ENCODE measurements at regions not wholly inside any gene's neighbourhood (a gene's known extent, or its start where the extent isn't known, plus 50 kb on each side); places are given as distances from the start of the nearest gene placed in this dataset.

DNA sequence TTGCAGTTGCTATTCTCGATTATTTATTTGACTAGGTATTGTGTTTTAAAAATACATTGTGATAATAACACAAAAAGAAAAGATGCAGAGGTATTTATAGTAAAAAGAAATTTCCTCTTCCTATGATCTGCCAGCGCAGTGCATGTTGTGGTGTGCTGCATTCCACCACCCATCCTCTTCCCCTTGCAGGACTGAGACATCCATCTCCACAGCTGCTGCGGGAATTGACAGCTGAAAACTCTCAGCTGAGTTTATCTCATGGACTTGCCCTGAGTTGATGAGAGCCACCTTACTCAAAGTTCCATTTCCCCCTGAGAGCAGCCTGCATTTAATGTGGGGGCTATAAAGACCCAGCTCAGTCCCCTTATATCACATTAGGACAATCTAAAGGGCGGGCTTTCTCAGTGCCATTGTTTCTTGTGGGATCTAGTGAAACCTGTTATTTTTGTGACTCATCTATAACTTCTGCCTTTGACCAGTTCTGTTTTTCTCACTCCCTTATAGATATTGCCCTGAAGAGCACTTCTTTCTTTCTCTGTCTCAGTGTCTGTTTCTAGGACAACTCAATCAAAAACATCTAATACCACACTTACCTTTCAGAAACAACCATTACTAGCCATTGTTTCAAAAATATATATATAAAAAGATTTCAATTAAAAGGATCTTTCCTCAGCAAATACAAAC lies 698.5 kb downstream of the NR4A2 start:
- Mint-ChIP-seq H3K27ac (no peak overlapping the region), H3K4me1 (no peaks in the 10 kb centered on the region), H3K9me3 (no peaks in the 10 kb centered on the region), H3K4me3 (no peak overlapping the region), H3K36me3 (no peaks in the 10 kb centered on the region), H3K27me3 (ENCODE audit: low read depth) (no peaks in the 10 kb centered on the region)
- ChIA-PET CTCF (no interaction called here), POLR2A (no interaction called here)
- ATAC-seq (no peak), DNase-seq (ENCODE audit: low spot score) (no peak)
- TF ChIP-seq TCF7 (CRISPR knock-in tag; IDR thresholded peaks at IDR 0.05; ENCODE audit: low read depth) (no peak), MYBL2 (CRISPR knock-in tag; IDR thresholded peaks at IDR 0.05) (no peak), ESRRA (CRISPR knock-in tag; IDR thresholded peaks at IDR 0.05; ENCODE audit: borderline replicate concordance) (no peak)
- TF ChIP-seq, protein P1, sequence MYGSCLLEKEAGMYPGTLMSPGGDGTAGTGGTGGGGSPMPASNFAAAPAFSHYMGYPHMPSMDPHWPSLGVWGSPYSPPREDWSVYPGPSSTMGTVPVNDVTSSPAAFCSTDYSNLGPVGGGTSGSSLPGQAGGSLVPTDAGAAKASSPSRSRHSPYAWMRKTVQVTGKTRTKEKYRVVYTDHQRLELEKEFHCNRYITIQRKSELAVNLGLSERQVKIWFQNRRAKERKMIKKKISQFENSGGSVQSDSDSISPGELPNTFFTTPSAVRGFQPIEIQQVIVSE (CRISPR knock-in tag; IDR thresholded peaks at IDR 0.05; ENCODE audit: borderline replicate concordance) = no peak
- TF ChIP-seq, protein P2, sequence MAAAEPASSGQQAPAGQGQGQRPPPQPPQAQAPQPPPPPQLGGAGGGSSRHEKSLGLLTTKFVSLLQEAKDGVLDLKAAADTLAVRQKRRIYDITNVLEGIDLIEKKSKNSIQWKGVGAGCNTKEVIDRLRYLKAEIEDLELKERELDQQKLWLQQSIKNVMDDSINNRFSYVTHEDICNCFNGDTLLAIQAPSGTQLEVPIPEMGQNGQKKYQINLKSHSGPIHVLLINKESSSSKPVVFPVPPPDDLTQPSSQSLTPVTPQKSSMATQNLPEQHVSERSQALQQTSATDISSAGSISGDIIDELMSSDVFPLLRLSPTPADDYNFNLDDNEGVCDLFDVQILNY (CRISPR knock-in tag; IDR thresholded peaks at IDR 0.05) = no peak
- TF ChIP-seq, protein P3, sequence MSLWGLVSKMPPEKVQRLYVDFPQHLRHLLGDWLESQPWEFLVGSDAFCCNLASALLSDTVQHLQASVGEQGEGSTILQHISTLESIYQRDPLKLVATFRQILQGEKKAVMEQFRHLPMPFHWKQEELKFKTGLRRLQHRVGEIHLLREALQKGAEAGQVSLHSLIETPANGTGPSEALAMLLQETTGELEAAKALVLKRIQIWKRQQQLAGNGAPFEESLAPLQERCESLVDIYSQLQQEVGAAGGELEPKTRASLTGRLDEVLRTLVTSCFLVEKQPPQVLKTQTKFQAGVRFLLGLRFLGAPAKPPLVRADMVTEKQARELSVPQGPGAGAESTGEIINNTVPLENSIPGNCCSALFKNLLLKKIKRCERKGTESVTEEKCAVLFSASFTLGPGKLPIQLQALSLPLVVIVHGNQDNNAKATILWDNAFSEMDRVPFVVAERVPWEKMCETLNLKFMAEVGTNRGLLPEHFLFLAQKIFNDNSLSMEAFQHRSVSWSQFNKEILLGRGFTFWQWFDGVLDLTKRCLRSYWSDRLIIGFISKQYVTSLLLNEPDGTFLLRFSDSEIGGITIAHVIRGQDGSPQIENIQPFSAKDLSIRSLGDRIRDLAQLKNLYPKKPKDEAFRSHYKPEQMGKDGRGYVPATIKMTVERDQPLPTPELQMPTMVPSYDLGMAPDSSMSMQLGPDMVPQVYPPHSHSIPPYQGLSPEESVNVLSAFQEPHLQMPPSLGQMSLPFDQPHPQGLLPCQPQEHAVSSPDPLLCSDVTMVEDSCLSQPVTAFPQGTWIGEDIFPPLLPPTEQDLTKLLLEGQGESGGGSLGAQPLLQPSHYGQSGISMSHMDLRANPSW (CRISPR knock-in tag; conservative IDR thresholded peaks at IDR 0.05; ENCODE audit: low read depth) = no peak

DNA sequence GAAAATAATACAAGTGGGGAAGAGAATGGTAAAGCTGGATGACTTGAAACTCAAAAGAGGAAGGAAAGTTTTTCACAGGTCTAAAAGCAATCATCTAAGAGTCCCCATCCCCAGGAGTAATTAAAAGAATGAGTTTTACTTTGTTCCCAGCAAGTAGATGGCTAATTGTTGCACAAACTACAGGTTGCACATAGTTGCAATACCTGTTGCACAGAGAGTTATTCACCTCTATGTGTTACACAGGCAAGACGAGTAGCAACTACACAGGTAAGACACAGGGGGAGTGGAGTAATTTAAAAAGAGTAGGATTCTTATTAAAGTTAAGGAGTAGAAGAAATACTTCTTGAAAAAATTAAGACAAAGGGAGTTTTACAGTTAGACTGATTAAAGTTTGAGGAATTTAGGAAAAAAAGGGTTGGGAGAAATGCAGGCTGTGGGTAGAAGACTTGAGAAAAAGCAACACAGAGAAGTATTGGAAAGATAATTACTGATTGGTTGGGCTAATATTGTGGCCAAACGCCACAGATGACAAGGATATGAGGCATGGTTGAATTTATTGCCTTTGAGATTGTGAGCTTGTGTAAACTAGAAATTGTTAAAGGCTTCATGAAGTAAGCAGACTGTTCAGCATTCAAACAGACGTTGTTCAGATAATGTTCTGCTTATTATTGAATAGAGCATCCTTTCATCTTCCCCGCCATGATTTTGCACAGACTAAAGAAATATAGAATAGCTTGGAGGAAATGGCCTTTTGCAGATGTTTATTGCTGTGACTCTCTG lies 699.3 kb downstream of the NR4A2 start:
- ChIA-PET POLR2A (no interaction called here), CTCF (no interaction called here)
- Mint-ChIP-seq H3K4me1 (no peaks in the 10 kb centered on the region), H3K36me3 (no peaks in the 10 kb centered on the region), H3K27ac (no peak overlapping the region), H3K4me3 (no peak overlapping the region), H3K27me3 (ENCODE audit: low read depth) (no peaks in the 10 kb centered on the region), H3K9me3 (no peaks in the 10 kb centered on the region)
- DNase-seq (ENCODE audit: low spot score) (no peak), ATAC-seq (no peak)
- no peak for TF ChIP-seq SP1 (CRISPR knock-in tag; conservative IDR thresholded peaks at IDR 0.05)
- no peak for TF ChIP-seq RELA (CRISPR knock-in tag; IDR thresholded peaks at IDR 0.05; ENCODE audit: borderline replicate concordance)
- TF ChIP-seq, protein P1 (CRISPR knock-in tag; IDR thresholded peaks at IDR 0.05; ENCODE audit: borderline replicate concordance) = no peak
- no peak for TF ChIP-seq ZNF671 (CRISPR knock-in tag; IDR thresholded peaks at IDR 0.05)

DNA sequence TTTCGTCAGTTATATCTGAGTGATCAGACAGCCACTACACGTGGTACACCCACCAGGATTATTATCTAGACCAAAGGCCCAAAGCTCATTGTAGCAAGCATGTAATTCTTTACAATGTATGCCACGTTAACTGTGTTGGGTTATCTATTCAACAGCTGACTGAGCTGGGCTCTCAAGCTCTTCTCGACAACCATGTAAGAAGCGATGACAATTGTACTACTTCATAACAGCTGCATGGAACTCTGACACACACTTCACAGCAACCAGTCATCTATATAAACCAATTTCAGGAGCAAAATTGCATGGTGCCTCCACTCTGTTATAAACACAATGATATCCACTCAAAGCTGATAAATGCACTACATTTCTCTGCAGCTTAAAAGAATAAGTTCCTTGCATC lies 701.8 kb downstream of the NR4A2 start:
- H3K27ac Mint-ChIP-seq = no peak overlapping the region
- H3K4me1 Mint-ChIP-seq = no peaks in the 10 kb centered on the region
- no peaks in the 10 kb centered on the region for H3K27me3 Mint-ChIP-seq (ENCODE audit: low read depth)
- H3K4me3 Mint-ChIP-seq = no peak overlapping the region
- ATAC-seq (no peak), DNase-seq (ENCODE audit: low spot score) (no peak)
- no peaks in the 10 kb centered on the region for H3K9me3 Mint-ChIP-seq
- no peaks in the 10 kb centered on the region for H3K36me3 Mint-ChIP-seq
- ChIA-PET POLR2A (no interaction called here), CTCF (no interaction called here)
- no peak for TF ChIP-seq TP53 (CRISPR knock-in tag; IDR thresholded peaks at IDR 0.05)
- TF ChIP-seq ZNF263 (CRISPR knock-in tag; IDR thresholded peaks at IDR 0.05; ENCODE audit: low read depth) = no peak
- TF ChIP-seq, protein P4, sequence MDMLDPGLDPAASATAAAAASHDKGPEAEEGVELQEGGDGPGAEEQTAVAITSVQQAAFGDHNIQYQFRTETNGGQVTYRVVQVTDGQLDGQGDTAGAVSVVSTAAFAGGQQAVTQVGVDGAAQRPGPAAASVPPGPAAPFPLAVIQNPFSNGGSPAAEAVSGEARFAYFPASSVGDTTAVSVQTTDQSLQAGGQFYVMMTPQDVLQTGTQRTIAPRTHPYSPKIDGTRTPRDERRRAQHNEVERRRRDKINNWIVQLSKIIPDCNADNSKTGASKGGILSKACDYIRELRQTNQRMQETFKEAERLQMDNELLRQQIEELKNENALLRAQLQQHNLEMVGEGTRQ (CRISPR knock-in tag; IDR thresholded peaks at IDR 0.05) = no peak
- no peak for TF ChIP-seq ZNF219 (CRISPR knock-in tag; IDR thresholded peaks at IDR 0.05; ENCODE audit: borderline replicate concordance)
- TF ChIP-seq, protein P5, sequence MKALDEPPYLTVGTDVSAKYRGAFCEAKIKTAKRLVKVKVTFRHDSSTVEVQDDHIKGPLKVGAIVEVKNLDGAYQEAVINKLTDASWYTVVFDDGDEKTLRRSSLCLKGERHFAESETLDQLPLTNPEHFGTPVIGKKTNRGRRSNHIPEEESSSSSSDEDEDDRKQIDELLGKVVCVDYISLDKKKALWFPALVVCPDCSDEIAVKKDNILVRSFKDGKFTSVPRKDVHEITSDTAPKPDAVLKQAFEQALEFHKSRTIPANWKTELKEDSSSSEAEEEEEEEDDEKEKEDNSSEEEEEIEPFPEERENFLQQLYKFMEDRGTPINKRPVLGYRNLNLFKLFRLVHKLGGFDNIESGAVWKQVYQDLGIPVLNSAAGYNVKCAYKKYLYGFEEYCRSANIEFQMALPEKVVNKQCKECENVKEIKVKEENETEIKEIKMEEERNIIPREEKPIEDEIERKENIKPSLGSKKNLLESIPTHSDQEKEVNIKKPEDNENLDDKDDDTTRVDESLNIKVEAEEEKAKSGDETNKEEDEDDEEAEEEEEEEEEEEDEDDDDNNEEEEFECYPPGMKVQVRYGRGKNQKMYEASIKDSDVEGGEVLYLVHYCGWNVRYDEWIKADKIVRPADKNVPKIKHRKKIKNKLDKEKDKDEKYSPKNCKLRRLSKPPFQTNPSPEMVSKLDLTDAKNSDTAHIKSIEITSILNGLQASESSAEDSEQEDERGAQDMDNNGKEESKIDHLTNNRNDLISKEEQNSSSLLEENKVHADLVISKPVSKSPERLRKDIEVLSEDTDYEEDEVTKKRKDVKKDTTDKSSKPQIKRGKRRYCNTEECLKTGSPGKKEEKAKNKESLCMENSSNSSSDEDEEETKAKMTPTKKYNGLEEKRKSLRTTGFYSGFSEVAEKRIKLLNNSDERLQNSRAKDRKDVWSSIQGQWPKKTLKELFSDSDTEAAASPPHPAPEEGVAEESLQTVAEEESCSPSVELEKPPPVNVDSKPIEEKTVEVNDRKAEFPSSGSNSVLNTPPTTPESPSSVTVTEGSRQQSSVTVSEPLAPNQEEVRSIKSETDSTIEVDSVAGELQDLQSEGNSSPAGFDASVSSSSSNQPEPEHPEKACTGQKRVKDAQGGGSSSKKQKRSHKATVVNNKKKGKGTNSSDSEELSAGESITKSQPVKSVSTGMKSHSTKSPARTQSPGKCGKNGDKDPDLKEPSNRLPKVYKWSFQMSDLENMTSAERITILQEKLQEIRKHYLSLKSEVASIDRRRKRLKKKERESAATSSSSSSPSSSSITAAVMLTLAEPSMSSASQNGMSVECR (CRISPR knock-in tag; IDR thresholded peaks at IDR 0.05; ENCODE audit: borderline replicate concordance) = no peak
- TF ChIP-seq, protein P6, sequence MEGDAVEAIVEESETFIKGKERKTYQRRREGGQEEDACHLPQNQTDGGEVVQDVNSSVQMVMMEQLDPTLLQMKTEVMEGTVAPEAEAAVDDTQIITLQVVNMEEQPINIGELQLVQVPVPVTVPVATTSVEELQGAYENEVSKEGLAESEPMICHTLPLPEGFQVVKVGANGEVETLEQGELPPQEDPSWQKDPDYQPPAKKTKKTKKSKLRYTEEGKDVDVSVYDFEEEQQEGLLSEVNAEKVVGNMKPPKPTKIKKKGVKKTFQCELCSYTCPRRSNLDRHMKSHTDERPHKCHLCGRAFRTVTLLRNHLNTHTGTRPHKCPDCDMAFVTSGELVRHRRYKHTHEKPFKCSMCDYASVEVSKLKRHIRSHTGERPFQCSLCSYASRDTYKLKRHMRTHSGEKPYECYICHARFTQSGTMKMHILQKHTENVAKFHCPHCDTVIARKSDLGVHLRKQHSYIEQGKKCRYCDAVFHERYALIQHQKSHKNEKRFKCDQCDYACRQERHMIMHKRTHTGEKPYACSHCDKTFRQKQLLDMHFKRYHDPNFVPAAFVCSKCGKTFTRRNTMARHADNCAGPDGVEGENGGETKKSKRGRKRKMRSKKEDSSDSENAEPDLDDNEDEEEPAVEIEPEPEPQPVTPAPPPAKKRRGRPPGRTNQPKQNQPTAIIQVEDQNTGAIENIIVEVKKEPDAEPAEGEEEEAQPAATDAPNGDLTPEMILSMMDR (IDR thresholded peaks at IDR 0.05) = no peak
- TF ChIP-seq NFATC4 (CRISPR knock-in tag; IDR thresholded peaks at IDR 0.05) = no peak
- no peak for TF ChIP-seq FOXJ3 (CRISPR knock-in tag; IDR thresholded peaks at IDR 0.05; ENCODE audit: borderline replicate concordance)
